ENCODE measurements at regions not wholly inside any gene's neighbourhood (a gene's known extent, or its start where the extent isn't known, plus 50 kb on each side); places are given as distances from the start of the nearest gene placed in this dataset.
"Not testable (repeated sequence)": the region's sequence is repeated elsewhere in the genome, so short reads cannot be mapped to it uniquely, and the experiment has no call there.

- DNase-seq: not testable (repeated sequence)
Measured at GRCh38 chr2:87199228-87199627, 177.6 kb upstream of the PLGLB1 start.

GRCh38 chr2:87204569-87205147, 183.0 kb upstream of the PLGLB1 start:
- DNase-seq: not testable (repeated sequence)

- DNase-seq: not testable (repeated sequence)
Measured at GRCh38 chr2:87212938-87213337, 191.3 kb upstream of the PLGLB1 start.

GRCh38 chr2:87217005-87217404, 195.4 kb upstream of the PLGLB1 start:
- not testable (repeated sequence) for DNase-seq

- not testable (repeated sequence) for DNase-seq
Measured at GRCh38 chr2:87217741-87218410, 196.2 kb upstream of the PLGLB1 start.

- not testable (repeated sequence) for DNase-seq
Measured at GRCh38 chr2:87220651-87221050, 199.0 kb upstream of the PLGLB1 start.

- DNase-seq: not testable (repeated sequence)
Measured at GRCh38 chr2:87222131-87222530, 200.5 kb upstream of the PLGLB1 start.

- not testable (repeated sequence) for DNase-seq
Measured at GRCh38 chr2:87223873-87224272, 202.2 kb upstream of the PLGLB1 start.

GRCh38 chr2:87229091-87229689, 207.5 kb upstream of the PLGLB1 start:
- DNase-seq: not testable (repeated sequence)

- not testable (repeated sequence) for DNase-seq
Measured at GRCh38 chr2:87229964-87230363, 208.3 kb upstream of the PLGLB1 start.

GRCh38 chr2:87235333-87235981, 213.8 kb upstream of the PLGLB1 start:
- DNase-seq: not testable (repeated sequence)

GRCh38 chr2:87237570-87238336, 216.1 kb upstream of the PLGLB1 start:
- DNase-seq: not testable (repeated sequence)

- not testable (repeated sequence) for DNase-seq
Measured at GRCh38 chr2:87239558-87240215, 218.0 kb upstream of the PLGLB1 start.

- DNase-seq: not testable (repeated sequence)
Measured at GRCh38 chr2:87246066-87246717, 224.5 kb upstream of the PLGLB1 start.

- DNase-seq: not testable (repeated sequence)
Measured at GRCh38 chr2:87252046-87252445, 230.4 kb upstream of the PLGLB1 start.

GRCh38 chr2:87254562-87254961, 232.9 kb upstream of the PLGLB1 start:
- DNase-seq: not testable (repeated sequence)

- DNase-seq: not testable (repeated sequence)
Measured at GRCh38 chr2:87255410-87255809, 233.8 kb upstream of the PLGLB1 start.

- not testable (repeated sequence) for DNase-seq
Measured at GRCh38 chr2:87258887-87259286, 237.2 kb upstream of the PLGLB1 start.

GRCh38 chr2:87262184-87262702, 240.6 kb upstream of the PLGLB1 start:
- DNase-seq: not testable (repeated sequence)

- DNase-seq: not testable (repeated sequence)
Measured at GRCh38 chr2:87263868-87264518, 242.3 kb upstream of the PLGLB1 start.

- DNase-seq: not testable (repeated sequence)
Measured at GRCh38 chr2:87275192-87275591, 253.5 kb upstream of the PLGLB1 start.
